NCI-H226 (cell line): ENCODE measurements at regions not wholly inside any gene's neighbourhood (a gene's known extent, or its start where the extent isn't known, plus 50 kb on each side); places are given as distances from the start of the nearest gene placed in this dataset.
"Not testable (repeated sequence)": the region's sequence is repeated elsewhere in the genome, so short reads cannot be mapped to it uniquely, and the experiment has no call there.

Experiments used
- DNase-seq: peaks from one replicate; pipeline ENCODE4 v3.0.0-alpha.2; 2015

DNA sequence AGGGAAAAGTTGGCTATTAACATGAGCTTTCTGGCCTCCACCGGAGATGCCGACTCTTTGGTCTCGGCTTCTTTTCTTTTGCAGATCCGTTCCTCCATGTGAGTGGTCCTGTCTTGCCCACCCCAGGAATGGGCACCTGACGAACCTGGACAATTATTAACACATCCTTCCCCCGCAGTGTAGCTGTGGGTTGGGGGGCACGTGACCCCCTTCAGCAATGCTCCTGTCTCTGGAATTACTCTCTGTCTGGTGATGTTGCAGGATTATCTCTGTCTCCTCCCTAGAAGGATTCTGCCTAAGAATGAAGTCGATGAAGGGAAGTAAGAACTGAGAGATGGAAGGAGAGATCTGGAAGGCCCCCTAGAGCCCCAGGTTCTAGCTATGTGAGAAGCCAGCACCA is 115.2 kb upstream of the NPAS2 start:
- no peak for DNase-seq

- no peak for DNase-seq
Measured at GRCh38 chr2:100707016-100707947, 112.7 kb upstream of the NPAS2 start.

DNA sequence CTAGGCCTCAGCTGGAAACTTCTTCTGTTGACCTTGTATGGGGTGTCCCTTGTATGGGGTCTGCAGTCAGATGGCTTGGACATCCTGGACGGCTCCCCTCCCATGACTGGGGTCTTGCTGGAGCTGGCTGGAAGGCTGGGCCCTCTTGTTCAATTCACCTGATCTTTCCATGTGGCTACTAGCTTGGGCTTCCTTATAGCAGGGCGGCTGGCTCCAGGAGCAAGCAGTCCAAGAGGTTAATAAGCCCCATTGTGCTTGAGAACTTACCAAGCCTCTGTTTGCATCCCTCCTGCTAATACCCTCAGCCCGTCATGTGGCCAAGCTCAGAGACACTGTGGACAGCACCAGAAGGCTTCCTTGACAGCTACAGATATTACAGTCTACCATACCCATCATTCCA is 111.6 kb upstream of the NPAS2 start:
- no peak for DNase-seq

- no peak for DNase-seq
Measured at GRCh38 chr2:100713106-100713505, 106.8 kb upstream of the NPAS2 start.

DNA sequence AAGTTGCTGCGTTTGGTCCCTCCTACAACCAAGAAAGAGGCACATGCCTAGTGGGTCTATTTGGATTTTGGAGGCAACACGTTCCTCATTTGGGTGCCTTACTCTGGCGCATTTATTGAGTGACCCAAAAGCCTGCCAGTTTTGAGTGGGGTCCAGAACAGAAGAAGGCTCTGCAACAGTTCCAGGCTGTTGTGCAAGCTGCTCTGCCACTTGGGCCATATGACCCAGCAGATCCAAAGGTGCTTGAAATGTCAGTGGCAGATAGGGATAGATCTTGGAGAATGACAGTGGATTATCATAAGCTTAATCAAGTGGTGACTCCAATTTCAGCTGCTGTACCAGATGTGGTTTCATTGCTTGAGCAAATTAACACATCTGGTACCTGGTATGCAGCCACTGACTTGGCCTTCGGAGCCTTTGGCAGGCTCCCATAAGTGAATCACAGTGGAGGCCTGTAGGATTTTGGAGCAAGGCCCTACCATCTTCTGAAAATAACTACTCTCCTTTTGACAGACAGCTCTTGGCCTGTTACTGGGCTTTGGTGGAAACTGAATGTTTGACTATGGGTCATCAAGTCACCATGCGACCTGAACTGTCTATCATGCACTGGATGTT is 105.4 kb upstream of the NPAS2 start:
- not testable (repeated sequence) for DNase-seq

- not testable (repeated sequence) for DNase-seq
Measured at GRCh38 chr2:100715861-100716260, 104.1 kb upstream of the NPAS2 start.

GRCh38 chr2:100716581-100716980 is 103.4 kb upstream of the NPAS2 start:
- DNase-seq, result no peak

- no peak for DNase-seq
Measured at GRCh38 chr2:100718065-100718629, 101.8 kb upstream of the NPAS2 start.

DNA sequence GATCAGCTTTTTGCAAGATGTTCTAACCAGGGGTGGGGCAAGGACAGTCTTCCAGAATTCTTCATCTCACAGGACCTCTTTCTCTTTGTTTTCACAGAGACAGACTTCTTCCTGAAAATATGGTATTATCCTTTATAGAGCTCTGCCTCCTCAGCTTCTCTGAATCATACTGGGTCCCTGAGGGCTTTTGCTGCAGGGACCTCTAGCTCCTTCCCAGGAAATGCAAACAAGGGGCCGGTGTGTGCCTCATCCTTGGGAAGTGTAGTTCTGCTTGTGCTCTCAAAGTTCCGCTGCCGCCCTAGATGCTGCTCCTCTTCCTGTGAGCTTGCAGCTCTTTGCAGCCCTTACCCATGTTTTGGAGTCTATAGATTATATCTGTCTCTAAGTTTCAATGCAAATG is 99.5 kb upstream of the NPAS2 start:
- no peak for DNase-seq

- peak; percentile 52 for DNase-seq
Measured at GRCh38 chr2:100721693-100722092, 98.2 kb upstream of the NPAS2 start.

DNA sequence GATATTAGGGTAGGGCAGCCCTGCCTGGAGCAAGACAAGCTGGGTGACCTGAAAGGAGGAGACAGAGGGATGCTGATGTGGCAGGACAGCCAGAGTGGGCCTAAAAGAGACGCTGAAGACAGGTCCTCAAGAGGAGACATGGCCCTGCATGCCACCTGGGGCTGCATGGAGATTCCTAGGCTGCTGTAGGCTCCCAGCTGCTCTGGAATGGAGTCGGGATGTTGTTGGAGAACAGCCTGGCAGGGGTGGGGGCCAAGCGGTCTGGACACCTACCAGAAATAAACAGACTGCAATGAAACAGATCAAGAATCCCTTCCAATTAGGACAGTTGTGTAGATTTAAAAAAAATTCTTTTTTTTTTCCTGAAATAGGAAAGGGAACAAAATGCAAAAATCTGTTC is 97.8 kb upstream of the NPAS2 start:
- DNase-seq, result no peak

- no peak for DNase-seq
Measured at GRCh38 chr2:100726866-100727265, 93.1 kb upstream of the NPAS2 start.

DNA sequence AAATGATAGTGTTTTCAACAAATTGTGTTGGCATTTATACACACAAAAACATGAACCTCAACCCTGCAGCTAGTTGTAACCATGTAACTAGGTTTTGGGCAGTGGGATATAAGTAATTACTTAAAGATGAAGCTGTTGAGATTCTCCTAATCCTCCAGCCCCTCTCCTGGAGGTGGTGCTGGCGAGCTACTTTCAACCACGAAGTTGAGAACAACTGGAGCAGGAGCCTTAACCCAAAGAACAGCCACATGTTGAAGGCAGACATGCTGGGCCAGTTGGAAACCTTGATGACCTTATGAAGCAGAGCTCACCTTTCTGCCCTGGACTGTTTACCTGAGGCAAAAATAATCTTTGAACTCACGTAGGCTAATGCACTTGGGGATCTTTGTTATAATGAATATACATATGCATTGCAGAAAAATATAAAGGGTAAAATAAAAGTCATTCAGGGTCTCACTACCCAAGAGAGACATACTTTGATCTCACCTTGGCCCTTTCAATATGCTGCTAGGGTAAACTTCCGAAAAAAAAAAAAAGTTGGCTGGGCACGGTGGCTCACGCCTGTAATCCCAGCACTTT is 89.6 kb upstream of the NPAS2 start:
- peak; percentile 57 for DNase-seq

GRCh38 chr2:100731535-100731981 is 88.4 kb upstream of the NPAS2 start:
- peak; percentile 35 for DNase-seq

DNA sequence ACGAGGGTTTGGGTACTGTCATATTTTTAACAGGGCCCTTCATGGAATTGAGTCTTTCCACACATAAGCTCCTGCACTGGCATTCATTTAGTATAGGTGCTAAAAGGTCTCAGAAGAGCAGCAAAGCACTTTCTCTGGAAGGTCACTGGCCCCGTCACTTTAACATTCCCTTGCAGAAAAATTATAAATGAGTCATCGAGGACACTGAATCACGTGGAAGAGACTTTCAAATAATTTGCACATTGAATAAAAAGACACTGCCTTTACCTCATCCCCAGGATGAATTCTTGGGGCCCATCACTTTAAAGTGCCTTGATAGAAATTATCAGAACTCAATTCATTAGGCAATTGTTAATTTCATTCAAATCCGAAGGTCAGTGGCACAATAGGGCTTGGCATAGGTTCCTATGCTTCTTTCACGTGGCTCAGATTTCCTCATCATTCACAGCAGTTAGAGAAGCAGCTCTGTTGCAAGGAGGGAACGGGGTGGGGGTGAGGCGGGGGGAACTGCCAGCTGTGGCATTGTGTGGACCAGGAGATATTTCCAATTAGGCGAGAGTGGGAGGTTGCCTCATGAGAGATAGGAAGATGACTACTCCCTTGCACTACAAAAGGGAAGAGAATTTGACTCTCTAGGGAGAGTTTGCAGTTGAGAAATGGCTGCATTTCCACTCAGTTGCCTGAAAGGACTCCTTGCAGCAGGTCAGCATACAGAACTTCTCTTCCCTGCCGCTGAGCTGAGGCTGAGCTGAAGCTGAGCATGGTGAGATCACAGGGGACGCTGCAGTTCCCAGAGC is 86.3 kb upstream of the NPAS2 start:
- peak; percentile 49 for DNase-seq

DNA sequence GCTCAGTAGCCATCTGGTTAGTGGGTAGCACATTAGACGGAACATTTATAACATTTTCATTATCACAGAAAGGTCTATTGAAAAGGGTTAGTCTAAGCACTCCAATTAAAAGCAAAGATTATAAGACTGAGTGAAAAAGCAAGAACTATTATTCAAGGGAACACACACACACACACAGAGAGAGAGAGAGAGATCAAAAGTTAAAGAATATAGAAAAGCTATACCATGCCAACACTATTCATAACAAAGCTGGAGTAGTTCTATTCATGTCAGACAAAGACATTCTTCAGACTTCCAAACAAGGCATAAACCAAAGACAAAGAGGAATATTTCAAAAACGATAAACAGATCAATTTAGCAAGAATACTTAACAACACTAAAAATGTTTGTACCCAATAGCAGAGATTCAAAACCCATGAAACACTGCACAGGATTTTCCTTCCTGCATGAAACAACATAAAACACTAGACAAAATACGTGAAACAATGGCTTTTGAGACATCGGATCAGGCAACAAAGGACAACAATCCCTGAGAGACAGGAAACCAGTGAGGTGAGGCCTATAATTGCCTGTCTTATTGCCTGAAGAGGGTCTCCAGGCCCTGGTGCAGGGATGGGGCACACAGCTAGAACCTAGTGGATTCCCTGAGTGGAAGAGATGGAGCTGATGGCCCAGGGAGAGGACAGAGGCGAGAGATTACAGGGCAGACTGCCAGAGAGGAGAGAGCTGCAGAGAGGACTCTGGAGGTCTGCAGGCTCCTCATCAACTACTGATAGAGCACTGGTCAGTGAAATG is 83.6 kb upstream of the NPAS2 start:
- DNase-seq, result no peak

DNA sequence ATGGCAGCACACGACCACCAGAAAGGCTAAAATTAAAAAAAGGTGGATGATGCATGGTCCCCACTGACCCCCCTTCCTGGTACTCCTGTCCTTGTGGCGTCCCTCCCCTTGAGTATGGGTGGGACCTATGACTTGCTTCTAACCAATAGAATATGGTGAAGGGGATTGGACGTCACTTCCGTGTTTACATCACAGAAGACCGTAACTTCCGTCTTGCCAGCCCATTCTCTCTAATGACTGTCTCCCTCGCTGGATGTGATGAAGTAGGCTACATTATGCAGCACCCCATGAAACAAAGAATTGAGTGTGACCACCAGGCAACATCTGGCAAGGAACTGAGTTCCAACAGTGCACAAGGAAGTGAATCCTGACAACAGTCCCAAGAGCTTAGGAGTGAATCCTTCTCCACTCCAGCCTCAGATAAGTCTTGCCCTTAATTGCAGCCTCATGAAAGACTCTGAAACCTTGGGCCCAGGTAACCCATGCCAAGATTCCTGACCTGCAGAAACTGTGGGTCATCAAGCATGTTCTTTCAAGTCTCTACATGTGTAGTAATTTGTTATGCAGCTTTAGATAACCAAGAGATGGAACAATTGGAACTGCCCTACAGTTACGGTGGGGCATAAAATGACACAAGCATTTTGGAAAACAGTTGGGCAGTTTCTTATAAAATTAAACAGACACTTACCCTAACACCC is 80.1 kb upstream of the NPAS2 start:
- no peak for DNase-seq

- DNase-seq, result no peak
Measured at GRCh38 chr2:100741880-100742276, 78.1 kb upstream of the NPAS2 start.

- DNase-seq, result peak; percentile 87
Measured at GRCh38 chr2:100742277-100743254, 77.4 kb upstream of the NPAS2 start.

GRCh38 chr2:100743741-100744140 is 76.2 kb upstream of the NPAS2 start:
- no peak for DNase-seq
